C4-2B (cell line): ENCODE measurements at regions not wholly inside any gene's neighbourhood (a gene's known extent, or its start where the extent isn't known, plus 50 kb on each side); places are given as distances from the start of the nearest gene placed in this dataset.

Source experiments
- H3K27ac ChIP-seq: fragments of 450-650 bp; 2 replicates; pipeline ENCODE4 v1.5.1; 2017
- ZFX ChIP-seq: fragments of 450-650 bp; IDR thresholded peaks from 2 replicates; pipeline ENCODE4 v1.6.1; 2017
- TF ChIP-seq, protein P1 (sequence below): fragments of 450-650 bp; conservative IDR thresholded peaks from 2 replicates; pipeline ENCODE4 v1.5.1; 2017; ENCODE audit warnings: mild to moderate bottlenecking

DNA sequence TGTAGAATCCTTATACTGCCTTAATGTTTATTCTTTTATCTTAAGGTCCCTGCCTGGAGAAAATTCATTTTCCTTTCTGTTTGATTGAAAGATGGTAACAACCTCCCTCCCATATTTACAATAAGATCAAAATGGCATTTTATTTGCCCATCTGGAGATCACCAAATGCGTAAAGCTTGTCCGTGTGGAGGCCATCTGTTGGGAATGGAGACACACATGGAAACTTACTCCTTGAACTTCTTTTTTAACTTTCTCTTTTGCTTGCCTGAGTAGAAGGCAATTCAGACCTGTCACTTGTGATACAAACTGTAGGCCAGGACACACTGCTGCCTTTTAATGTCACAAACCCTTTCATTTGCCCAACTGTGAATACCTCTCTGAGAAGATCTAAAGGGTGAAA lies 144.8 kb upstream of the CEP162 start:
- no peak overlapping the region for H3K27ac ChIP-seq
- TF ChIP-seq, protein P1, sequence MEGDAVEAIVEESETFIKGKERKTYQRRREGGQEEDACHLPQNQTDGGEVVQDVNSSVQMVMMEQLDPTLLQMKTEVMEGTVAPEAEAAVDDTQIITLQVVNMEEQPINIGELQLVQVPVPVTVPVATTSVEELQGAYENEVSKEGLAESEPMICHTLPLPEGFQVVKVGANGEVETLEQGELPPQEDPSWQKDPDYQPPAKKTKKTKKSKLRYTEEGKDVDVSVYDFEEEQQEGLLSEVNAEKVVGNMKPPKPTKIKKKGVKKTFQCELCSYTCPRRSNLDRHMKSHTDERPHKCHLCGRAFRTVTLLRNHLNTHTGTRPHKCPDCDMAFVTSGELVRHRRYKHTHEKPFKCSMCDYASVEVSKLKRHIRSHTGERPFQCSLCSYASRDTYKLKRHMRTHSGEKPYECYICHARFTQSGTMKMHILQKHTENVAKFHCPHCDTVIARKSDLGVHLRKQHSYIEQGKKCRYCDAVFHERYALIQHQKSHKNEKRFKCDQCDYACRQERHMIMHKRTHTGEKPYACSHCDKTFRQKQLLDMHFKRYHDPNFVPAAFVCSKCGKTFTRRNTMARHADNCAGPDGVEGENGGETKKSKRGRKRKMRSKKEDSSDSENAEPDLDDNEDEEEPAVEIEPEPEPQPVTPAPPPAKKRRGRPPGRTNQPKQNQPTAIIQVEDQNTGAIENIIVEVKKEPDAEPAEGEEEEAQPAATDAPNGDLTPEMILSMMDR = no peak
- TF ChIP-seq ZFX = no peak

DNA sequence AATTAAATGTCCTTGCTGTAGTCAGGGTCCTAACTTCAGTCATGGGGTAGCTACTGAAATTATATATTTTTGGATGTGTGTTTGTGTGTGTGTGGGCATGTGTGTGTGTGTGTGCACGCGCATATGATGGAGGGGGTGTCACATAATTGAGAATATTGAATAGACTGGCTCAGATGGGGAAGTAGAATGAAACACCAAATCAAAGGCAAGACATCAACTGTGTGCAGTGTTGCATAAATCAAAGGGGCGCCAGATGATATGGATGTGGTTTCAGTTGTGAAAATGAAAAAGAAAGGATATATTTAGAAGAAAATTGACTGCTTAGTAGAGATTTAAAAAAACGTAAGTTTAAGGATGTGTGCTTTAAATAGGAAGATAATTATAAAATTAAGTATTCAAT lies 144.2 kb upstream of the CEP162 start:
- no peak for TF ChIP-seq ZFX
- TF ChIP-seq, protein P1 = no peak
- no peak overlapping the region for H3K27ac ChIP-seq

DNA sequence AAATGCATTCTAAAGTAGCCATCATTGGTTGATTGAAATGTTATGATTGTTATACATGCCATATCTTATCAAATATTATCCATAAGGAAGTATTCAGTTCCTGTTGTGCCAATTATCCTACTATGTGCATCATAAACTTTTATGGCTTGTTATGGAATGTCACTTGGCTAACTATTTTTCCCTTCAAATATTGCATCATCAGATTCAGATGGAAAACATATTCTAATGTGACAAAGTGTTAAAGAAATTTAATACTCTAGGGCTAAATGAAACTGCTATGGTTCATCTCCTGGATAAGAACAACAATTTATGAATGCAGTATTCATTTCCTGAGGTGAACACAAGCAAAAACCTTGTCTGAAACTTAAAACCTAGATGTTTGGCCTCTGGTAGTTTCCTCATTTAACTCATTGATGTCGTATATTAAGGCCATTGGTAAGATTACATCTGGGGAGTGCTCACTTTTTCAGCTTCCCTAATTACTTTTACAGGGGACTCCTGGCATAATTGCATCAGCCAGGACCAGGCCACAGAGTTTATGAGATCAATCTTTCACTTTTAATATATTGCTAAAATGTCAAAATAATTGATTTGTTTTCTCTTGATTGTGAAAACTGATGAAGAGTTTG lies 134.9 kb upstream of the CEP162 start:
- no peak overlapping the region for H3K27ac ChIP-seq
- TF ChIP-seq, protein P1 = no peak
- TF ChIP-seq ZFX = no peak

DNA sequence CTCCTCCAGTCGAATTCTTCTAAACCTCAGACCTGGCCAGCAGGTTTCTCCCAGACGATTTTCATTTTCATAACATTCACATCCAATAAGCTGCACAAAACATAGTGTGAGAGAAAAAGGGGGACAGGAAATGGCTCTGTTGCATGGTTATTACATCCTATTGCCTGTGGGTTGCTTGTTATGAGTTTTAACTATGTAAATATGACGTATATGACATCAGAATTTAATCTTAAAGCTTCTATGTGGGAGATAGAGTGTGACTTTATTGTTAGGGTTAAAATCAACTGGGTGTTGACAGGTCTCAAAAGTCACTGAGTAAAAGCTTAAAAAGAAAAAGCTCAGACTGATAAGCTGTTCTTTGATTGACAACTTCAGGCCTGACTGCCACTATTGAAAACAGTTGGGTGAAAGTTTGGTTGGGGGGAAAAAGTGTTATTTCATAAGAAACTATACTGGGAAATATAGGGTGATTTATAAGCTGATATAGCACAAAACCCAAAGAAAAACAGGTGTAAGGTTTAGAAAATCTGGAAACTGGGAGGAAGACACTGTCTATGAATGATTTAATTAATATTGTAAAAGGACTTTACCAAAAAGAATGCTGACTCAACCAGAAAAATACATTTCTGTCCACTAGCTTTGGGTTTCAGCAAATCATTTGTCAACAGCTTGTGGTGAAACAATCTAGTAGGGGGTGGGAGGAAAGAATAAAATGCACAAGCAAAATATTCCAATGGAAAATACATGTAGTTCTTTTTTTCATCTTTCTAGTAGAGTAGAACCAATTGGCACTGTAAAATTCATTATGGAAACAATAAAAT lies 134.1 kb upstream of the CEP162 start:
- H3K27ac ChIP-seq = no peak overlapping the region
- TF ChIP-seq, protein P1 = no peak
- TF ChIP-seq ZFX = no peak

DNA sequence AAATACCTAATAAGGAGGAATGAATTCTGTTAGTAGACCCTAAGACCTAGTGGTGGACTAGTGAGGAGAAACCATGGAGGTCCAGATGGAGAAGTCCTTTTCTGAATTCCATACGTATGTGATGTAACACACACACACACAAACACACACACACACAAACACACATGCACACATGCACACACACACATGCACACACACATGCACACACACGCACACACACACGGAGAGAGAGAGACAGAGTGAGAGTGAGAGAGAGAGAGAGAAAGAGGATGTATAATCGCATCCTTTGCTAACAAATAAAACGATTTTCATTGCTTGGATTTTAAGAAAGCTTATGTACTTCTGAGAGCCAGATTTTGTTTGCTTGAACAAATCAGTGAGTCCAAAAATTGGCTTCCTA lies 132.6 kb upstream of the CEP162 start:
- no peak overlapping the region for H3K27ac ChIP-seq
- TF ChIP-seq ZFX = no peak
- TF ChIP-seq, protein P1 = no peak

DNA sequence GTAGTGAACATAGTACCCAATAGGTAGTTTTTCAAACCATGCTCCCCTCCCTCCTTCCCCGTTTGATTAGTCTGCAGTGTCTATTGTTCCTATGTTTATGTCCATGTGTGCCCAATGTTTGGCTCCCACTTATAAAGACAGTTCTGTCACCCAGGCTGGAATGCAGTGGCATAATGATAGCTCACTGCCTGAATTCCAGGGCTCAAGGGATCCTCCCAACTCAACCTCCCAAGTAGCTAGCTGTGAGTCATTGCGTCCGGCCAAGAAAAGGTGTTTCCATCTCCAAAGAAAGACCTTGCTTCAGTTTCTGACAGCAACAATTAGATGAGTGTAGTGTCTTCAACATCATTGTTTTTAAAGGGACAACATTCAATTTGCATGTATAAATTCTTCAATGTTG lies 131.1 kb upstream of the CEP162 start:
- no peak overlapping the region for H3K27ac ChIP-seq
- TF ChIP-seq ZFX = no peak
- TF ChIP-seq, protein P1 = no peak

DNA sequence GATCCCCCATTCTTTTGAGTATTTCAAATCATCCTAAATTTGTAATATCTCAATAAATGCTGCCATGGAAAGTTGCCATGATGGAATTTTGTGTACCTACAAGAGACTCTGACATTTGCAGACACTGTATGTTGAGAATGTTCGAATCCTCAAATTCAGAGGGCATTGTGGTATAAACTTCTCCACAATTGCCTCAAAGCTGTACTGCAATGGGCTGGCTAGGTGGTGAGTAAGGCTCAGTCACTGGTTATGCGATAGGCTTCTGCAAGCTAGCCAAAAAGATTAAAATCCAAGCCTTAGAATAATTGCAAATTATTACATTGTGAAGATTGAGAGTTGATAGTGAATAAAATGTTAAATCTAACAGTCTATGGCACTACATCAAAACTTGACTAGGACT lies 130.2 kb upstream of the CEP162 start:
- no peak overlapping the region for H3K27ac ChIP-seq
- no peak for TF ChIP-seq ZFX
- TF ChIP-seq, protein P1 = no peak
